Motor neuron (in vitro differentiated cells): ENCODE measurements at regions not wholly inside any gene's neighbourhood (a gene's known extent, or its start where the extent isn't known, plus 50 kb on each side); places are given as distances from the start of the nearest gene placed in this dataset.
"Not testable (repeated sequence)": the region's sequence is repeated elsewhere in the genome, so short reads cannot be mapped to it uniquely, and the experiment has no call there.

ENCODE experiments used
- ATAC-seq, 8 experiments: fragments of 200-7000 bp; cut with Tn5 transposase; replicated peaks in 6 of 8; 2 replicates each; pipeline ENCODE4 v1.8.0; 2021; ENCODE audit warnings: mild to moderate bottlenecking in 8 of 8, moderate library complexity in 8 of 8
- H3K27ac ChIP-seq, 2 donors: fragments of 250-450 bp; sonication (Bioruptor Pico); 2 replicates each; pipeline ENCODE4 v1.9.0; 2021; ENCODE audit warnings: antibody characterized with exemption in 2 of 2, mild to moderate bottlenecking in 2 of 2, moderate library complexity in 1 of 2
- H3K4me1 ChIP-seq, 2 donors: fragments of 250-450 bp; sonication (Bioruptor Pico); replicated peaks in 1 of 2; 2 replicates each; pipeline ENCODE4 v1.6.1; 2021; ENCODE audit warnings: antibody characterized with exemption in 2 of 2, mild to moderate bottlenecking in 2 of 2, moderate library complexity in 1 of 2
- H3K4me3 ChIP-seq, 5 donors: fragments of 250-450 bp; sonication (Bioruptor Pico); 2 replicates each; pipeline ENCODE4 v1.9.0; 2021; ENCODE audit warnings: antibody characterized with exemption in 5 of 5, mild to moderate bottlenecking in 5 of 5, moderate library complexity in 4 of 5
- WGBS, 10 experiments: fragments of 450-650 bp; shearing (Covaris generic); methylation state at CpG; one replicate each; pipeline ENCODE4 v1.0.0; 2022; 5-methylcytosine and 5-hydroxymethylcytosine counted together
- in situ Hi-C, 9 experiments: fragments of 400-800 bp; cut with MboI; loops; one replicate each; pipeline ENCODE4 v1.15.0; 2021; ENCODE audit warnings: low sequenced_read_pairs in 9 of 9, low pct_unique_long_range_greater_than_20kb in 2 of 9; ENCODE audit not compliant: unreplicated experiment in 9 of 9

DNA sequence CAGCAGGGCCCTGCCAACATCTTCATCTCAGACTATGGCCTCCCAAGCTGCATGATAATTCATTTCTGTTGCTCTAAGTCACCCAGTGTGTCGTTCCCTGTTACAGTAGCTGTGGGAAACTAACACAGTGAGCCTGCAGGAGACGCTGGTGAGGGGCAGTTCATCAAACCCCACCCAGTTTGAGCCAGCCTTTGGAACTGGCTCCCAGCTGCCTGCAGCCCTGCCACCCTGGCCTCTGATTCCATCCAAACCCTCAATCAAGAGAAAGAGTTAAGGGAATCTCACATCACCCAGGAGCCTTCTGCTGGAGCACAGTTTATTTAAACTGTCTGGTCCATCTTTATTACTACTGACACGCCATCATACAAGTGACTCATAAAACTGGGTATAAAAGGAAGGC, 64.9 kb upstream of the ZCCHC2 start:
- H3K4me3 ChIP-seq, result no peak overlapping the region
- peaks cover 2 to 8% of the 10 kb centered on the region in 2 donors for H3K4me1 ChIP-seq
- 42 to 92% (median 70%) methylated on average over 1 to 2 of the region's 3 CpGs; no CpG with 5 or more reads in 5 of the 10 experiments for WGBS, 10 experiments
- ATAC-seq, result peak in 7 of 8 experiments; percentile 23 to 95 (median 57)
- in situ Hi-C loops, result no loop called here
- no peak overlapping the region for H3K27ac ChIP-seq

DNA sequence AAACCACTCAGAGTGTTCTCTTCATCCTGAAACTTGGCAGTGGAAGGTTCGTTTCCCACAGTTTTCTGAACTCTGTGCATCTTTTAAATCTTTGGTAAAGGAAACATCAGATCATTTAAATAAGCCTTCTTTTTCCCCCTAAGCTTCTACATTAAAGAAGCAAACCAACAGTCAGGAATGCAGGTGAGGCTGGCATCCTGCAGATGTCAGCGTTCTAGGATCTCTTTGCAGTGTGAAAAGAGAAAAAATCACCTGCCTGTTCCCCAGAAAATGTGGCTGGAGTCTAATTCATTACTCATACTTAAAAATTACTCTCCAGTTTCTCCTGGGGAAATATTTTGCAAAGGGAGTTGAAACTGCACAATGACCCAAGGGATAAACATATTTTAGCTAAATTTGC, 64.5 kb upstream of the ZCCHC2 start:
- no peak overlapping the region for H3K4me3 ChIP-seq
- no peak overlapping the region for H3K27ac ChIP-seq
- WGBS, 10 experiments, result 37 to 80% (median 76%) methylated on average over 1 to 2 of the region's 2 CpGs; no CpG with 5 or more reads in 3 of the 10 experiments
- peaks cover 2 to 8% of the 10 kb centered on the region in 2 donors for H3K4me1 ChIP-seq
- peak in 2 of 8 experiments; percentile 9 to 16 for ATAC-seq
- in situ Hi-C loops, result no loop called here

DNA sequence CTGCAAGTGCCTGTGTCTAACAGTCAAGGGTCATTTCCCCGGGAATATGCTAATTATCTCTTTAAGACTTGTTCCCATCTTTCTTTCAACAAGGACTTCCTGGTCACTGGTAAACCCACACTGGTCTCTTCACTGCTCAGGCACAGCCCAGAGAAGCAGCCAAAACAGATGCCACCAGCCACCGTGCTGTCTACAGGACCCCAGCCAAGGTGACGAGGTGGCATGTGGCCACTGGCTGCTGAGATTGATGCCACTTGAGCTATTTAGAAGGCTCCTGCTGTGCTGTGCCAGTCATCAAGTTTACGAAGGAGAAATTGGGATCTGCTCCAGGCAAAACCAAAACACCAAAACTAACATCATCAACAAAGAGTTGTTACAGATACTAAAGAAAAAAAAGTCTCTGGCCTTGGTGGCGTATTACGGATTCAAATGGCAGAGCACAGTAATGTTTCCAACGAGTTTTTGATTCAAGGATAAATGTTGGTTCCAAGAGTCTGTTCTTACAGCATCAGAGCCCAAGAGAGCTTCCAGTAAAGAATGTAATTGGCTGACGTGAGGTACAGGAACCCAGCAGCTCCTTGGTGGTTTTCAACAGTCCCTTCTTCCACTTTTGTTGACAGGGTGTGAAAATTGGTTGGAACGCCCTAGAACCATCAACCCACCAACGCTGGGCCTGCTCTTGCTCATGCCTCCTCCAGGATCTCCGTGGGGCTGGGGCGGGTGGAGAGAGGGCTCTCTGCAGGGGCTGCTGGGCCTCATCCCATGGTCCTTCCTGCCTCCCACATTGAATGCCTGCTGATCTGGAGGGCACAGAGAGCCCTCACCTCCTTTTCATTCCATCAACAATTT, 63.7 kb upstream of the ZCCHC2 start:
- 51 to 97% (median 60%) methylated on average over 1 to 9 of the region's 12 CpGs; no CpG with 5 or more reads in 1 of the 10 experiments for WGBS, 10 experiments
- peaks cover 2 to 8% of the 10 kb centered on the region in 2 donors for H3K4me1 ChIP-seq
- in situ Hi-C loops, result no loop called here
- ATAC-seq, result no peak
- H3K27ac ChIP-seq, result no peak overlapping the region
- H3K4me3 ChIP-seq, result no peak overlapping the region

DNA sequence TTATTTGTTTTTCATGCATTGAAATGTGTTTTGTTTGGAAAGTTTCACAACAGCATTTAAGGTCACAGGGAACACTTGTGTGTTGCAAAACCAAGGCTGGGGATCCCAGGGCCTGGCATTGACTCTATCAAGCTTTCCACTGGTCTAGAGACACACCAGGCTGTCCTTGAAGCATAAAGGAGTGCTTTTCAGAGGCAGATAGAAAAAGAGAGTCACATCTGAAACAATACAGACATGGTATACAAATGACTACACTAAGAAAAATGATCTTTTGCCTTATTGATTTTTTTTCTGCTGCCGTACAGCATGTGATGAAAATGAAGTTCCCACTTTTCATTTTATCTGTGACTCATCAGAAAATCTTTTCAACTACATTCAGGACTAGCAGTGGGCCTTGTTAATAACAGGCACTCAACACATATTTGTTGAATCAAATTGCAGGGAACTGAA, 61.9 kb upstream of the ZCCHC2 start:
- peak in 5 of 8 experiments; percentile 34 to 81 (median 73) for ATAC-seq
- H3K27ac ChIP-seq, result no peak overlapping the region
- WGBS, 10 experiments, result 20 to 56% (median 43%) methylated on average over 1 of the region's 1 CpG; no CpG with 5 or more reads in 3 of the 10 experiments
- H3K4me3 ChIP-seq, result no peak overlapping the region
- H3K4me1 ChIP-seq, result peaks cover 2 to 8% of the 10 kb centered on the region in 2 donors
- in situ Hi-C loops, result no loop called here

DNA sequence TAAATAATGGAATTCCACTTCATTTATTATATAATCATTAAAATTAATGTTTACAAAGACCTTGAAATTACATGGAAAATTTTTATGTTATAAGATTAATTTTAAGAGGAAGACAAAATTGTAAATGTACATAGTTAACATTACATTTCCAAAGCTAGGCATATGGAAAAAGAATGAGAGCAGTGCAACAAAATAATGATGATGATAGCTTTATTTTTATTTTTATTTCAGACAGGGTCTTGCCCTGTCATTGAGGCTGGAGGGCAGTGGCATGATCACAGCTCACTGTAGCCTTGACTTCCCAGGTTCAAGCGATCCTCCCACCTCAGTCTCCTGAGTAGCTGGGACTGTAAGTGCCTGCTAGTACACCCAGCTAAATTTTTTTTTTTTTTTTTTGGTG, 61.2 kb upstream of the ZCCHC2 start:
- Histone ChIP-seq H3K4me3 (no peak overlapping the region), H3K4me1 (peaks cover 2 to 8% of the 10 kb centered on the region in 2 donors), H3K27ac (no peak overlapping the region)
- in situ Hi-C loops, result no loop called here
- ATAC-seq, result no peak
- WGBS, 10 experiments, result 40 to 100% (median 83%) methylated on average over 1 of the region's 1 CpG; no CpG with 5 or more reads in 3 of the 10 experiments

DNA sequence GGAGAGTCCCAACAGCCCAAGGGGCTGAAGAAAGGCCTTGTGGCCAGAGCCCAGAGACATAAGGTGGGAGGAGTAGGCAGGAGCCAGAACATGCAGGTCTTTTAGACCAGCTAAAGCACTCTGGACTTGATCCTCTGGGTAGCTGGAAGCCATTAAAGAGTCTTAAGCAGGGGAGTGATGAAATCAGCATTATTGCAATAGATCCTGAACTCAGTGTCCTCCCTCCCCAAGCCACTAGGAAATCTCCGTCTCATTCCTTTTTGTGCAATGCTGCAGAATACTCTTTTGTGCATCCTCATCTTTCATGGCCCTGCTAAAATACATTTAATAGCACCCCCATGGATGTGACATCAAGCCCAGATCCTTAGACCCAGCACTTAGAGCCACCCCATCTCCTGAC, 58.6 kb upstream of the ZCCHC2 start:
- ATAC-seq, result no peak
- Histone ChIP-seq H3K27ac (no peak overlapping the region), H3K4me3 (no peak overlapping the region), H3K4me1 (peaks cover 2 to 8% of the 10 kb centered on the region in 2 donors)
- in situ Hi-C loops, result no loop called here
- WGBS, 10 experiments, result 80 to 100% (median 86%) methylated on average over 1 of the region's 1 CpG; no CpG with 5 or more reads in 7 of the 10 experiments

DNA sequence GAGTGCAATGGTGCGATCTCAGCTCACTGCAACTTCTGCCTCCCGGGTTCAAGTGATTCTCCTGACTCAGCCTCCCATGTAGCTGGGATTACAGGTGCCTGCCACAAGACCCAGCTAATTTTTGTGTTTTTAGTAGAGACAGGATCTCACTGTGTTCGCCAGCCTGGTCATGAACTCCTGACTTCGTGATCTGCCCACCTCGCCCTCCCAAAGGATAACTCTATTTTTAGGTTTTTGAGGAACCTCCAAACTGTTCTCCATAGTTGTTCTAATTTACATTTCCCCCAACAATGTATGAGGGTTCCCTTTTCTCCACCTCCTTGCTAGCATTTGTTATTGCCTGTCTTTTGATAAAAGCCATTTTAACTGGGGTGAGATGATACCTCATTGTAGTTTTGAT, 53.7 kb upstream of the ZCCHC2 start:
- in situ Hi-C loops, H3K27ac ChIP-seq, ATAC-seq, H3K4me1 ChIP-seq, H3K4me3 ChIP-seq: not testable (repeated sequence)
- WGBS, 10 experiments, result 55 to 100% (median 89%) methylated on average over 1 to 5 of the region's 5 CpGs
